Ovary (tissue), 3 donors: ENCODE measurements at regions not wholly inside any gene's neighbourhood (a gene's known extent, or its start where the extent isn't known, plus 50 kb on each side); places are given as distances from the start of the nearest gene placed in this dataset.

Experiments used
- EP300 ChIP-seq: sonication (generic); formaldehyde crosslinking; IDR thresholded peaks from one replicate; pipeline ENCODE4 v1.6.1; 2017; ENCODE audit warnings: antibody characterized with exemption
- TF ChIP-seq, protein P1 (sequence below), 3 donors: fragments of 450-650 bp in 2 of 3; fragments of 200-600 bp in 1 of 3; IDR thresholded peaks; one replicate each; pipeline versions ENCODE4 v1.5.1 to v1.8.0; 2016 to 2022; ENCODE audit warnings: antibody characterized with exemption in 3 of 3, mild to moderate bottlenecking in 1 of 3
- donor health status: DM: no; HTN: no; CAD: no.

DNA sequence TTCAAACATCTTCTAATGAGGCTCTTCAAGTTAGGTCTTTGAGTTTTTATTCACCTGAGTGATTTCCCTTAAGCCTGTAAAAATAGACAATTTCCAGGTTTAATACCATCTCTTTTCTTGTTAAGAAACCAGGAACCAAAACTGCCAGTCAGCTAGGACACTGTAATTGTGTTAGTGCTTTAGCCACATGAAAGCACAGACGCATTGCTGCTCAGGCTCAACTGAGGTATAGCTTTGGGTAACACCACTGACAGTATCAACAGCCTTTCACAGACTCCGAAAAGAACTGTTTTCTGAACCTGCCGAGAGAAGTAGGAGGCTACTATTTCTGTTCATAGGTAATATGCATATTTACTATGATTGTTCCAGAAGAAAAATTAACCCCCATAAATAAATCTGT lies 768.7 kb downstream of the ETS1 start:
- TF ChIP-seq, protein P1, sequence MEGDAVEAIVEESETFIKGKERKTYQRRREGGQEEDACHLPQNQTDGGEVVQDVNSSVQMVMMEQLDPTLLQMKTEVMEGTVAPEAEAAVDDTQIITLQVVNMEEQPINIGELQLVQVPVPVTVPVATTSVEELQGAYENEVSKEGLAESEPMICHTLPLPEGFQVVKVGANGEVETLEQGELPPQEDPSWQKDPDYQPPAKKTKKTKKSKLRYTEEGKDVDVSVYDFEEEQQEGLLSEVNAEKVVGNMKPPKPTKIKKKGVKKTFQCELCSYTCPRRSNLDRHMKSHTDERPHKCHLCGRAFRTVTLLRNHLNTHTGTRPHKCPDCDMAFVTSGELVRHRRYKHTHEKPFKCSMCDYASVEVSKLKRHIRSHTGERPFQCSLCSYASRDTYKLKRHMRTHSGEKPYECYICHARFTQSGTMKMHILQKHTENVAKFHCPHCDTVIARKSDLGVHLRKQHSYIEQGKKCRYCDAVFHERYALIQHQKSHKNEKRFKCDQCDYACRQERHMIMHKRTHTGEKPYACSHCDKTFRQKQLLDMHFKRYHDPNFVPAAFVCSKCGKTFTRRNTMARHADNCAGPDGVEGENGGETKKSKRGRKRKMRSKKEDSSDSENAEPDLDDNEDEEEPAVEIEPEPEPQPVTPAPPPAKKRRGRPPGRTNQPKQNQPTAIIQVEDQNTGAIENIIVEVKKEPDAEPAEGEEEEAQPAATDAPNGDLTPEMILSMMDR (IDR thresholded peaks at IDR 0.05) = no peak
- TF ChIP-seq EP300 = no peak
